Brain microvascular endothelial cell (primary cell): ENCODE measurements at regions not wholly inside any gene's neighbourhood (a gene's known extent, or its start where the extent isn't known, plus 50 kb on each side); places are given as distances from the start of the nearest gene placed in this dataset.

Experiments used
- DNase-seq: peaks from one replicate; pipeline ENCODE4 v3.0.0-alpha.2; 2020
- H3K27ac ChIP-seq: fragments of 250-450 bp; sonication (Bioruptor Pico); 2 replicates; pipeline ENCODE4 v1.5.1; 2020; ENCODE audit warnings: mild to moderate bottlenecking, moderate library complexity
- H3K27me3 ChIP-seq: fragments of 250-450 bp; sonication (Bioruptor Pico); replicated peaks from 2 replicates; pipeline ENCODE4 v1.5.1; 2020; ENCODE audit warnings: mild to moderate bottlenecking
- H3K36me3 ChIP-seq: fragments of 250-450 bp; sonication (Bioruptor Pico); replicated peaks from 2 replicates; pipeline ENCODE4 v1.5.1; 2020; ENCODE audit warnings: mild to moderate bottlenecking
- H3K4me3 ChIP-seq: 2 replicates; pipeline ENCODE4 v1.5.1; 2011; ENCODE audit warnings: low read depth, mild to moderate bottlenecking, control low read depth, low read length, moderate library complexity
- in situ Hi-C: cut with HindIII; loops from 2 replicates; pipeline ENCODE4 v1.10.0; 2017; ENCODE audit warnings: low sequenced_read_pairs, low pct_ligation_motif_present
- TF ChIP-seq, protein P1 (sequence below): IDR thresholded peaks from 2 replicates; pipeline ENCODE4 v1.5.1; 2011; ENCODE audit warnings: low read depth, mild to moderate bottlenecking, moderate library complexity, low read length, control low read depth, inconsistent platforms; ENCODE audit errors: missing control alignments

DNA sequence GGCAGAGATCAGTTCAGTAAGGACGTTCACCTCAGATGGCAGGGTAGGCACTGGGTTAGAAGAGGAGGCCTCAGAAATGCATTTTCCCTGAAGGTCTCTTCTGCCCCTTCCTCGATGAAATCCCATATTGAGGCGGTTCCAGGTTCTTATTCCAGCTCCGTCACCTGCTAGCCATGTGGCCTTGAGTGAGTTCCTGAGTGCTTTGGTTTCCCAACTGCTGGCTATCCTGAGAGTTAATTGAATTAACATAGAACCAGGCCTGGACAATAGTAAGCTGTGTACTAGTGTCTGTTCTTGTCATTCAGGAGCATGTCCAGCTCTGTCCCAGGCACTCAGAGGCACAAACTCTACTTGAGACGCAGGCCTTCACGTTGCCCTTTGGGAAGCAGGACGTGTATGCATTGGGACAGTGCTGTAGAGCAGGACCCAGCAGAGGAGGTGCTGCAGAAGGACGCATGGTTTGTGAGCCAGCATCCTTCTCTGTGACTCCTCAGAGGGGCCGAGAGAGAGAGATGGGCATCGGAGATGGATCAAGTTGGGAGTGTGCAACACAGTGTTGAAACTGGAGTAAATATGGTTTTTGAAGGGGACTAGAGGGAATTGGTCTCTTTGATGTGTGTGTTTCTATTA lies 114.2 kb downstream of the ASB7 start:
- no peak for DNase-seq
- in situ Hi-C loops: no loop called here
- H3K36me3 ChIP-seq: no peaks in the 10 kb centered on the region
- no peak overlapping the region for H3K4me3 ChIP-seq
- no peak overlapping the region for H3K27ac ChIP-seq
- H3K27me3 ChIP-seq: no peaks in the 10 kb centered on the region
- TF ChIP-seq, protein P1, sequence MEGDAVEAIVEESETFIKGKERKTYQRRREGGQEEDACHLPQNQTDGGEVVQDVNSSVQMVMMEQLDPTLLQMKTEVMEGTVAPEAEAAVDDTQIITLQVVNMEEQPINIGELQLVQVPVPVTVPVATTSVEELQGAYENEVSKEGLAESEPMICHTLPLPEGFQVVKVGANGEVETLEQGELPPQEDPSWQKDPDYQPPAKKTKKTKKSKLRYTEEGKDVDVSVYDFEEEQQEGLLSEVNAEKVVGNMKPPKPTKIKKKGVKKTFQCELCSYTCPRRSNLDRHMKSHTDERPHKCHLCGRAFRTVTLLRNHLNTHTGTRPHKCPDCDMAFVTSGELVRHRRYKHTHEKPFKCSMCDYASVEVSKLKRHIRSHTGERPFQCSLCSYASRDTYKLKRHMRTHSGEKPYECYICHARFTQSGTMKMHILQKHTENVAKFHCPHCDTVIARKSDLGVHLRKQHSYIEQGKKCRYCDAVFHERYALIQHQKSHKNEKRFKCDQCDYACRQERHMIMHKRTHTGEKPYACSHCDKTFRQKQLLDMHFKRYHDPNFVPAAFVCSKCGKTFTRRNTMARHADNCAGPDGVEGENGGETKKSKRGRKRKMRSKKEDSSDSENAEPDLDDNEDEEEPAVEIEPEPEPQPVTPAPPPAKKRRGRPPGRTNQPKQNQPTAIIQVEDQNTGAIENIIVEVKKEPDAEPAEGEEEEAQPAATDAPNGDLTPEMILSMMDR: no peak

DNA sequence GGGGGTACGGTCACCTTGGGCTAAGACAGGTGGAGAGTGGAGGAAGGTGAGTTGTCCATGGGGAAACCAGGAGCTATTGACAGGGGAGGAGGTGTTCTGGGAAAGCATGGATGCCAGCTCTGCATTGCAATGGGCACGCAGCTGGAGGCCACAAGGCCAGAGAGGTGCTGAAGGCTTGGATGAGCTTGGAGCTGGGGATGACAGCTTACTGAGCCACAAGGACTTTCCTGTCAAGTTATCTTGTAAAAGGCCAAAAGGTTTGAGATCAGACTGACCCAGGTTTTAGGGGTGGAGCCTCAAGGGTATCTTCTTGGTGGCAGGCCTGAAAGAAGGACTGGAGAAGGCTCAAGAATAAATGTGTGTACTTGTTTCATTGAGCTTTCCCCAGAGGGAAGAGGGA lies 115.2 kb downstream of the ASB7 start:
- Histone ChIP-seq H3K27ac (no peak overlapping the region), H3K36me3 (no peaks in the 10 kb centered on the region), H3K27me3 (no peaks in the 10 kb centered on the region), H3K4me3 (no peak overlapping the region)
- TF ChIP-seq, protein P1: no peak
- in situ Hi-C loops: no loop called here
- DNase-seq: no peak

DNA sequence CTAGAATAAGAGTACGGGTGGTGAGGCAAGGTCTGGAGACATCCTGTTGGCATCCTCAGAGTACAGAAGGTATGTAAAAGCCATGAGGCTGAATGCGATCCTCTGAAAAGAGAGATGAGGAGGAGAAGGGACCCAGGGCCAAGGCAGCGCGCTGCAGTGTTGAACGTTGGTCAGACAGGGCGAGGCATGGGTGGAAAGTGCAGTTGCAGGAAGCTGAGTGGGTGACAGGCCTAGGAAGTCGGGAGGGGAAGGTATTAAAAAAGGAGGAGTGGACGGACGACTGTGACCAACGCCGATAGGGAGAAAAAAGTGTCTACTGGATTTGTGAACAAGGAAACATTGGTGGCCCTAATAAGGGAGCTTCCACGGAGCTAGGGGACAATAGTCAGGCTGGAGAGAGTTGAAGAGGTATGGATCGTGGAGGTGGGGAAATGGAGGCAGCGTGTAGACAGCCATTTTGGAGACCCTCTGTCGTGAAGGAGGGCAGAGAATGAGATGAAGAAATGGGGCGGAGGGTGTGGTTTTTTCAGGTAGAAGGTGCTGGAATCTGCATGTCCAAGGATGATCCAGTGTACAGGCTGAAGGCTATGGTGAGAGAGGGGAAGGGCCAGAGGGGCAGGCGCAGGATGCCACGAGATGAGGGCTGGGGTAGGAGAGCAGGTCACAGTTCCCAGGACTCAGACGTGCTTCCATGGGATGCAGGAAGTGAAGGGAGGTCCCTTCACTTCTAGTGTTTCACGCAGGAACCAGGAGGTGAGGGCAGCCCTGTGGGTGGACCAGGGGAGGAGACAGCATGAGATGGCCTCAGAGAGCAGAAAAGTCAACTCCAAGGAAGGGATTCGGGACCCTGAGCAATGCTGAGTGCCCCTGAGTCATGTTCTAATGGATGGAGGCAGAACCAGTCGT lies 115.9 kb downstream of the ASB7 start:
- no peaks in the 10 kb centered on the region for H3K36me3 ChIP-seq
- no peak overlapping the region for H3K27ac ChIP-seq
- no peak overlapping the region for H3K4me3 ChIP-seq
- in situ Hi-C loops: no loop called here
- DNase-seq: no peak
- H3K27me3 ChIP-seq: no peaks in the 10 kb centered on the region
- TF ChIP-seq, protein P1: no peak

DNA sequence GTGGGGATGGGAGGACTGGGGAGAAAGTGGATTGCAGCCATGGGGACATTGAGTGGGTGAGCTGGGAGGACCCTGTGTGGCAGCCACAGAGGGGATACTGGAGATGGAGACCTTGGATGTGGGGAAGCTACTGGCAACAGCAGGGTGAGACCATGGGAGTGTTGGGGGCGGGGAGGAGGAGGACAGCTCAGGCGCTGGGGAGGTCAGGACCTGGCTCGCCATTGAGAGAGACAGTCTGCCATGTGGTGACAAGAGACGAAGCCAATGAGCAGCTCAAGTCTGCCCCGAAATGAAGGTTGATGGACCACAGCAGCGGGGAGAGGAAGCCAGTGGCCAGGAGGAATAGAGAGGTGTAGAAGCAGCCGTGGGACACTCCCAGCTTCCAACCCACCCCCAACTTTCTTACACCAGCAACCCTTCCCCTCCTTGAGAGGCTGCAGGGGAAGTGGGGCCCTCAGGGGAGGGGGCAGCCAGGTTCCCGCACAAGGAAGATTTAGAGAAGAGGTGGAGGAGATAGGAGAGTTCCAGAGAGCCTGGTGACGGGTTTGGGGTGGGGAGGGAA lies 118.1 kb downstream of the ASB7 start:
- no peak for DNase-seq
- Histone ChIP-seq H3K4me3 (no peak overlapping the region), H3K27me3 (no peaks in the 10 kb centered on the region), H3K36me3 (no peaks in the 10 kb centered on the region), H3K27ac (peak overlapping the region; percentile 100)
- in situ Hi-C loops: no loop called here
- TF ChIP-seq, protein P1: no peak

DNA sequence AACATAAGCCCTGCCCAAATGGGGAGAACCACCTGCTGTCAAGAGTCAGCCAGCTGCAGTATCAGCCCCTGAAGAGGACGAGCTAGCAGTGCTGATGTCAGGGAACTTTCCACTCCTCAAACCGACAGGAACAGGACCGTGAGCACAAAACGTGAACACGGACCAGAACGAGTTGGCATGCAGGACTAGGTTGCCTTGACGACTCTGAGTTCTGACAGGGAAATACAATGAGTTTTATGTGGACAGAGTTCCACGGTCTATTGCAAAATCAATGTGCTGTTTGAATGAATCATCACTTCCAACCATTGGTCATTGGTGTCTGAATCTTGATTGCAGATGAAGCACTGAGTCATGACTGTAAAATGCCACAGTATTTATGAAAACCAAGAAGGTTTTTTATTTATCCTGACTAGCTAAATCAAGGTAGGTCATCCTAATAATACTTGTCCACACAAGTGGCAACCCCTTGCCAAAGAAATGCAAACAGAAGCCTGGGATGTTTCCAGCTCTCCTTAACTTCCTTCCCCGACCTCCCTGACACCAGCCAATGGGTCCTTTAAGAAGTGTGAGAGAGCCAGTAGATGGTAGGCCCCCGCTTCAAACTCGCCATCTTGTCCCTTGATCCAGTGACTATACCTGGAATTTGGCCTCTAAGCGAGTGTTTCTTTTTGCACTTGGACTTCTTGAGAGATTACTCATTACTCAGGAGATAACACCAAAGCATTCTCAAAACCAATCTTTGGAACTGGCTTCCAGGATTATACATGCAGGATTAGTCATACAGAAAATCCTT lies 119.6 kb downstream of the ASB7 start:
- no peaks in the 10 kb centered on the region for H3K36me3 ChIP-seq
- no peaks in the 10 kb centered on the region for H3K27me3 ChIP-seq
- TF ChIP-seq, protein P1: no peak
- peak; percentile 99 for DNase-seq
- H3K27ac ChIP-seq: peak overlapping the region; percentile 100
- peak overlapping the region; percentile 12 for H3K4me3 ChIP-seq
- in situ Hi-C loops: no loop called here
